ENCODE measurements at regions not wholly inside any gene's neighbourhood (a gene's known extent, or its start where the extent isn't known, plus 50 kb on each side); places are given as distances from the start of the nearest gene placed in this dataset.
"Not testable (repeated sequence)": the region's sequence is repeated elsewhere in the genome, so short reads cannot be mapped to it uniquely, and the experiment has no call there.

DNA sequence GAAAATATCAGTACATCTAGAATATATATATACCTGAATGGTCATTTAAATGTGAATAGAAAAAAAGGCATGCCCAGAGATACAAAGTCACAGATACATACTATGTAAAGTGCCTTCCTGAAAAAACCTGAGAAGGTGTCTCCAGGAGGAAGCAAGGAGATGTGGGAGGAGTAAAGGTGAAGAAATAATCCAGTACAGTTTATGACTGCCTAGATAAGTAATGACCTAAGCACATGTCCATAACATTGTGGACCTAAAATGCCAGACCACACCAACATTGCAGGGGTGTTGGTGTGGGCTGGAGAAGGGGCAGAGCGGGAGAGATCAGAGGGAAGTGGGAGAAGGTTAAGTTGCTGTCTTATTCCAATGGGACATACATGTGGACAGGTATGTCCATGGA, 226.9 kb downstream of the ZNF621 start:
- intact Hi-C loops (cut with micrococcal nuclease) = no loop called here

DNA sequence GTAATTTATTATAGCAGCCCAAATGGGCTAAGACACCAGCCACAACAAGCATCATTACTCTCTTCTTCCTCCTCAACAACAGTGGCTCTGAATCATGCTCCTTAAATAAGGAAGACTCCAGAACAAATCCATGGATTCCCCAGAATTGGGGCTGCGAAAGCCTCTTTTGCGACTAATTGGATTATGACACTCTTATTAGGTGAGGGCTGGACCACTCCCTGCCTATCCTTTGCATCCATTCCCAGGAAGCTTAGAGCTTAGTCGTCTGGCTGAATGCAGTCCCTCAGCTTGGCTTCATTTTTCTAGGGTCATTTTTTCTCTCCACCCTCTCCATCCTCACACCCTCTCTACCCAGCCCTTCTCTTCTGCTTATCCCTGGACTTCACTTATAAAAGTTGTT, 227.7 kb downstream of the ZNF621 start:
- intact Hi-C loops (cut with micrococcal nuclease) = no loop called here

GRCh38 chr3:40753291-40753770, 228.6 kb downstream of the ZNF621 start:
- intact Hi-C loops (cut with micrococcal nuclease) = no loop called here

DNA sequence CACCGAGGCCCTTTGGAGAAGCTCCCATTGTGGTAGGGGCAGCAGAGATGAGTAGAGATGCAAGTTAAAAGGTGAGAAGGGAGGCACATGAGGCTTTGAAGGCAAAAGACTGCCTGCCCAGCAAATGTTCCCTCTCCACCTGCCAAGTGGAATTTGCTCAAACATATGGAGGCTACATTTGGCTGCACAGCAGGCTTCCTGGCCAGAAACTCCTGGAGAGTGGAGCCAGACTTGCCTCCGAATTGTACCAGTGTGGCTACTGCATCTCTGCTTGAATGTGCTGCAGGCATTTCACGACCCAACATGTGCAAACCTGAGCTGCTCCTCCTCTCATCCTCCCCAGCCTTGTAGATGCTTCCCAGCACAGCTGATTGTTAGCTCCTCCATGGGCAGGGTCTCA, 229.2 kb downstream of the ZNF621 start:
- intact Hi-C loops (cut with micrococcal nuclease) = no loop called here

DNA sequence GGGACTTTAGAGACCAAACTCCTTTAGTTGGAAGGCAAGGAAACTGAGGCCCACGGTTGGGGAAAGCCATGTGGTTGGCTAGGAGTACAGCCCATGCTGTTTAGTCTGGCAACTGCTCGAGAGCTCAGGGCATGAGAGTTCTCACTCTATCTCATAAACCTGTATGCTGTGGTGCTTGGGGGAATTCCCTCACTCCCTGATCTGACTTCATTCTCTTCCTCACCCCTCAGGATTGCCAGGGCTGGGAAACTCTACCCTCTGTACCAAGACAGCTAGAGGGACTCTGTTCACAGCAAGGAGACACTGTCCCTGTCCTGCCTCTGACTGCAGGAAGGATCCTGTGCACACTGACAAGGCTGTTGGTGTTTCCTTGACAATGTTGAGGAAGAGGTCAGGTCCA, 230.2 kb downstream of the ZNF621 start:
- intact Hi-C loops (cut with micrococcal nuclease) = no loop called here

DNA sequence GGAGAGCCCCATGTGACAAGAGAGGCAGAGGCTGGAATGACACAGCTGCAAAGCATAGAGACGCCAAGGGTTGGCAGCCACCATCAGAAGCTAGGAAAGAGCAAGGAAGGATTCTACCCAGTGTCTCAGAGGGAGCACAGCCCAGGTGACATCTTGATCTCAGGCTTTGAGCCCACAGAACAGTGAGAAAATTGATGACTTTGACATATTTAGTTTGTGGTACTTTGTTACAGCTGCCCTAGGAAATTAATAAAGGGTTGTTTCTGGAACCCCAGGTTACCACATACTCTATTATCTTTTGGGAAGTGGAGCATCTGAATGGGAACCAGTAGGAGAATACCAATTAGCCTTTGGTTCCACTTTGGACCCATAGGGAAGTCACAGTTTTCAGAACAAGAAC, 231.7 kb downstream of the ZNF621 start:
- intact Hi-C loops (cut with micrococcal nuclease) = no loop called here

DNA sequence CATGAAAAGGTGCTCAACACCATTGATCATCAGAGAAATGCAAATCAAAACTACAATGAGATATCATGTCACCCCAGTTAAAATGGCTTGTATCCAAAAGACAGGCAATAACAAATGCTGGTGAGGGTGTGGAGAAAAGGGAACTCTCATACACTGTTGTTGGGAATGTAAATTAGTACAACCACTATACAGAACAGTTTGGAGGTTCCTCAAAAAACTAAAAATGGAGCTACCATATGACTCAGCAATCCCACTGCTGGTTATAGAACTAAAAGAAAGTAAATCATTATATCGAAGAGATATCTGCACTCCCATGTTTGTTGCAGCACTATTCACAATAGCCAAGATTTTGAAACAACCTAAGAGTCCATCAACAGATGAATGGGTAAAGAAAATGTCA, 238.0 kb downstream of the ZNF621 start:
- intact Hi-C loops (cut with micrococcal nuclease) = not testable (repeated sequence)

GRCh38 chr3:40763807-40764206, 239.0 kb downstream of the ZNF621 start:
- intact Hi-C loops (cut with micrococcal nuclease) = no loop called here

- intact Hi-C loops (cut with micrococcal nuclease) = no loop called here
These were observed 240.0 kb downstream of the ZNF621 start for GRCh38 chr3:40764747-40765146.

DNA sequence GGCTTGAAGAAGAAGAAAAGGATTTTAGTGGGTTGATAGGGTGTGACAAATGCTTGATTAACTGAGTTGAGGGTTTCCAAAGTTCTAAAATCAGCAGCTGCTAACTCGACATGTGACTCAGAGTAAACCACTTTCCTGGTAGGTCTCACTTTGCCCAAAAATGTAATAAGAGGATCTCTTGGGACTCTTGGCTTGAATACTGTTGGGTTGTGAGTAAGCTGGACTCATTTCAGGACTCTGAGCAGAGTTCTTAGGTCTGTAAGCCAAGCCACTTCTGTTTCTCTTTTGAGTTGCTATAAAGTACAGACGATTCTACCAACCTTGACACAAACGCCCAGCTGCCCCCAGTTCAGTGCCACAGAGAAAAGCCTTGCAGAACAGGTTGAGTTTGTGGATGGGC, 241.1 kb downstream of the ZNF621 start:
- intact Hi-C loops (cut with micrococcal nuclease) = no loop called here

DNA sequence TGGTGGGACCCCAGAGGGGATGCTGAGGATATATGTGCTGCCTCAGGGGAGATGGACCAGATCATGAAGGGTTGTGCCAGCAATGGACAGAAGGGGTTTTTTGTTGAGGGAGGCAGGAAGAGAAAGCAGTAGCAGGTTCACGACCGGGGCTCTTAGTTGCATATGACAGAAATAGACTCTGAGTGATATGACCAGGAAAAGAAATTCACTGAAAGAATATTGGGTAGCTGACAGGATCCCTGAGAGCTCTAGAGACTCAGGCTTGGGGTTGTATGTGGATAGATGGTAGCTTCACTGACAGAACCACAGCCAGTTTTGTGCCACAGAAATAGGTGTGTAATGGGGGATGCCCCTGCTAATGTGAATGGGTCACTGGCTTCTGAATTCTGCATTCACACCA, 241.6 kb downstream of the ZNF621 start:
- intact Hi-C loops (cut with micrococcal nuclease) = no loop called here

GRCh38 chr3:40768046-40768445, 243.3 kb downstream of the ZNF621 start:
- intact Hi-C loops (cut with micrococcal nuclease) = no loop called here

GRCh38 chr3:40768536-40768935, 243.8 kb downstream of the ZNF621 start:
- intact Hi-C loops (cut with micrococcal nuclease) = no loop called here

- intact Hi-C loops (cut with micrococcal nuclease) = no loop called here
These were observed 245.3 kb downstream of the ZNF621 start for GRCh38 chr3:40770061-40770460.

GRCh38 chr3:40771112-40771511, 246.4 kb downstream of the ZNF621 start:
- intact Hi-C loops (cut with micrococcal nuclease) = no loop called here

GRCh38 chr3:40779039-40779438, 254.3 kb downstream of the ZNF621 start:
- intact Hi-C loops (cut with micrococcal nuclease) = no loop called here

DNA sequence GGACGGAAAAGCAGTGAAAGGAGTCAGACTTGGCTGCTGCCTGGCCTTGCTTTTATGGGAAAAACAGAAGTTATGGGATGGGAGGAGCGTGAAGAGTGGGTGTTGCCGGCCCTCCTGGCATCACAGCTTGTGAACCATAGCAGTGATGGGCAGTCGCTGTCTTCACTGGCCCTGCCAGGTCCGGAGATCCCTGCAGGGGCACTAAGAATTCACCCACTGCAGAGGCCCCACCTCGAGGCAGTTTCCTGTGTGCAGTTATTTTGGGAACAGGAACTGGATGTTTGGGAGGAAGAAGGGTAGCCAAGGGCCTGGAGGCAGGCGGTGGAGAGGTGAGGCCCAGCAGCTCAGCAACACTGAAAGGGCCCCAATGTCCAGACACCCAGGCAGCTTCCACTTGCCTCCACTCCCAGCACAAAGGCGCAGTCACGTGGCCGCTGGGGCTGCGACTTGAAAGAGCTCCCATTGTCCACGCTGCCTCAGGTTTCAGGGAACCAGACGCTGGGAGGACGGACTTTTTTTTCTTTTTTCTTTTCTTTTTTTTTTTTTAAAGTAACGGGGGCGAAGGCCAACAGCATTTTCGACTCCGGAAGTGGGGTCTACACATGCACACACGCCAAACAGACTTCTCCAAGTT, 255.6 kb downstream of the ZNF621 start:
- intact Hi-C loops (cut with micrococcal nuclease) = no loop called here

GRCh38 chr3:40780925-40781406, 256.2 kb downstream of the ZNF621 start:
- intact Hi-C loops (cut with micrococcal nuclease) = no loop called here

- intact Hi-C loops (cut with micrococcal nuclease) = no loop called here
These were observed 257.5 kb downstream of the ZNF621 start for GRCh38 chr3:40782111-40782721.

- intact Hi-C loops (cut with micrococcal nuclease) = no loop called here
These were observed 266.0 kb downstream of the ZNF621 start for GRCh38 chr3:40790746-40791145.

GRCh38 chr3:40793730-40794129, 269.0 kb downstream of the ZNF621 start:
- intact Hi-C loops (cut with micrococcal nuclease) = no loop called here

- intact Hi-C loops (cut with micrococcal nuclease) = no loop called here
These were observed 275.6 kb downstream of the ZNF621 start for GRCh38 chr3:40800343-40800742.

DNA sequence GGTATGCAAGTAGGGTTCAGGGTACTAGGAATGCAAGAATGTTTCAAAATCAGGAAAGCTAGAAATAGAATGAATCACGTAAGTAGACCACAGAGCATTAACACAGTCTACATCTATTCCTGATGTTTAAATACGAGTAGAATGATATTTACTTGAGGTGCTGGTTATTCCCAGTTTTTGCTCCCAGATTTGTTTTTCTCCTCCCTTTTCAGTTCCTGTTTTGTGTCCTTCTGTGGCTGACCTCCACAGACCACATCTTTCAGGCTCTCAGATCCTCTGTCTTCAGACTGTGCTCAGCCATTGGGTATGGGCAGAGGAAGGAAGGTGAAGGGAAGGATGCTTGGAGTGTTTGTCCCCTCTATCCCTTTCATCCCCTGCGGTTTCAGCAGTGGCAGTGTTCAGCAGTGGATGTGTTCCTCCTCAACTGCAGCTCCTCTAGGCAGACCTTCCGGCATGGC, 276.6 kb downstream of the ZNF621 start:
- intact Hi-C loops (cut with micrococcal nuclease) = no loop called here
